Calu3 (cell line): ENCODE measurements at regions not wholly inside any gene's neighbourhood (a gene's known extent, or its start where the extent isn't known, plus 50 kb on each side); places are given as distances from the start of the nearest gene placed in this dataset.

Source experiments
- BruUV-seq: library from RNA; stranded (reverse); fragments of 400-500 nt; replicated peaks from 2 replicates; lab custom pipeline; 2021; lab: Mats Ljungman, UMichigan
- CTCF ChIA-PET: fragments of 300-600 bp; sonication (Branson Sonifier 250); formaldehyde crosslinking; loops from one replicate; lab custom pipeline; 2022; ENCODE audit warnings: antibody characterized with exemption; lab: Charles Lee
- DNase-seq: peaks from one replicate; pipeline ENCODE4 v3.0.0; 2022
- H3K27ac Mint-ChIP-seq: one replicate; pipeline ENCODE4 v1.8.0; 2022; ENCODE audit warnings: mixed read lengths; ENCODE audit not compliant: unreplicated experiment
- H3K27me3 Mint-ChIP-seq: one replicate; pipeline ENCODE4 v1.8.0; 2022; ENCODE audit warnings: mixed read lengths; ENCODE audit not compliant: unreplicated experiment
- H3K36me3 Mint-ChIP-seq: one replicate; pipeline ENCODE4 v1.8.0; 2022; ENCODE audit warnings: mild to moderate bottlenecking, moderate library complexity, mixed read lengths; ENCODE audit not compliant: insufficient read depth, unreplicated experiment
- H3K4me1 Mint-ChIP-seq: one replicate; pipeline ENCODE4 v1.8.0; 2022; ENCODE audit warnings: mild to moderate bottlenecking, low read depth, mixed read lengths; ENCODE audit not compliant: unreplicated experiment
- H3K4me3 Mint-ChIP-seq: one replicate; pipeline ENCODE4 v1.8.0; 2022; ENCODE audit warnings: mild to moderate bottlenecking, low read depth, moderate library complexity, mixed read lengths; ENCODE audit not compliant: unreplicated experiment
- H3K9me3 Mint-ChIP-seq: one replicate; pipeline ENCODE4 v1.8.0; 2022; ENCODE audit warnings: low read depth, mixed read lengths; ENCODE audit not compliant: unreplicated experiment
- CTCF ChIP-seq: fragments of 200-600 bp; IDR thresholded peaks from one replicate; pipeline ENCODE4 v1.8.0; 2022; ENCODE audit warnings: antibody characterized with exemption; ENCODE audit not compliant: unreplicated experiment
- intact Hi-C: fragments of 100-400 bp; cut with micrococcal nuclease; formaldehyde crosslinking; loops from one replicate; pipeline ENCODE4 v1.10.0; 2022; ENCODE audit not compliant: unreplicated experiment

- intact Hi-C loops: no loop called here
- Mint-ChIP-seq H3K36me3 (no peaks in the 10 kb centered on the region), H3K4me1 (peaks cover 21% of the 10 kb centered on the region), H3K4me3 (no peak overlapping the region), H3K27ac (no peak overlapping the region), H3K27me3 (no peaks in the 10 kb centered on the region), H3K9me3 (peaks cover 2% of the 10 kb centered on the region)
- no peak for TF ChIP-seq CTCF
- DNase-seq: no peak
- CTCF ChIA-PET: no interaction called here
- no TSS peak for BruUV-seq
Measured at GRCh38 chr11:90845126-90845525, 622.3 kb upstream of the CHORDC1 start.

- no peaks in the 10 kb centered on the region for H3K36me3 Mint-ChIP-seq
- DNase-seq: no peak
- H3K4me3 Mint-ChIP-seq: no peak overlapping the region
- H3K9me3 Mint-ChIP-seq: peaks cover 2% of the 10 kb centered on the region
- no peaks in the 10 kb centered on the region for H3K27me3 Mint-ChIP-seq
- BruUV-seq: no TSS peak
- peaks cover 23% of the 10 kb centered on the region for H3K4me1 Mint-ChIP-seq
- CTCF ChIA-PET: no interaction called here
- intact Hi-C loops: no loop called here
- no peak overlapping the region for H3K27ac Mint-ChIP-seq
- TF ChIP-seq CTCF: no peak
Measured at GRCh38 chr11:90844041-90844440, 621.2 kb upstream of the CHORDC1 start.

- no peaks in the 10 kb centered on the region for H3K27me3 Mint-ChIP-seq
- H3K4me3 Mint-ChIP-seq: no peak overlapping the region
- TF ChIP-seq CTCF: no peak
- H3K27ac Mint-ChIP-seq: no peak overlapping the region
- DNase-seq: no peak
- CTCF ChIA-PET: no interaction called here
- H3K36me3 Mint-ChIP-seq: no peaks in the 10 kb centered on the region
- intact Hi-C loops: no loop called here
- BruUV-seq: no TSS peak
- peaks cover 7% of the 10 kb centered on the region for H3K9me3 Mint-ChIP-seq
- peaks cover 30% of the 10 kb centered on the region for H3K4me1 Mint-ChIP-seq
Measured at GRCh38 chr11:90842681-90843080, 619.8 kb upstream of the CHORDC1 start.

- Mint-ChIP-seq H3K27ac (no peak overlapping the region), H3K4me3 (no peak overlapping the region), H3K9me3 (peaks cover 7% of the 10 kb centered on the region), H3K36me3 (no peaks in the 10 kb centered on the region), H3K27me3 (no peaks in the 10 kb centered on the region), H3K4me1 (peaks cover 30% of the 10 kb centered on the region)
- no peak for DNase-seq
- intact Hi-C loops: no loop called here
- TF ChIP-seq CTCF: no peak
- CTCF ChIA-PET: interaction anchor here (1.0 kb wide), 1 partner anchor 1638 kb away, joined by 5 read pairs; no protein-coding TSS in a partner anchor
- BruUV-seq: no TSS peak
Measured at GRCh38 chr11:90840071-90840470, 617.2 kb upstream of the CHORDC1 start.
